ENCODE measurements at regions not wholly inside any gene's neighbourhood (a gene's known extent, or its start where the extent isn't known, plus 50 kb on each side); places are given as distances from the start of the nearest gene placed in this dataset.
"Not testable (repeated sequence)": the region's sequence is repeated elsewhere in the genome, so short reads cannot be mapped to it uniquely, and the experiment has no call there.

DNA sequence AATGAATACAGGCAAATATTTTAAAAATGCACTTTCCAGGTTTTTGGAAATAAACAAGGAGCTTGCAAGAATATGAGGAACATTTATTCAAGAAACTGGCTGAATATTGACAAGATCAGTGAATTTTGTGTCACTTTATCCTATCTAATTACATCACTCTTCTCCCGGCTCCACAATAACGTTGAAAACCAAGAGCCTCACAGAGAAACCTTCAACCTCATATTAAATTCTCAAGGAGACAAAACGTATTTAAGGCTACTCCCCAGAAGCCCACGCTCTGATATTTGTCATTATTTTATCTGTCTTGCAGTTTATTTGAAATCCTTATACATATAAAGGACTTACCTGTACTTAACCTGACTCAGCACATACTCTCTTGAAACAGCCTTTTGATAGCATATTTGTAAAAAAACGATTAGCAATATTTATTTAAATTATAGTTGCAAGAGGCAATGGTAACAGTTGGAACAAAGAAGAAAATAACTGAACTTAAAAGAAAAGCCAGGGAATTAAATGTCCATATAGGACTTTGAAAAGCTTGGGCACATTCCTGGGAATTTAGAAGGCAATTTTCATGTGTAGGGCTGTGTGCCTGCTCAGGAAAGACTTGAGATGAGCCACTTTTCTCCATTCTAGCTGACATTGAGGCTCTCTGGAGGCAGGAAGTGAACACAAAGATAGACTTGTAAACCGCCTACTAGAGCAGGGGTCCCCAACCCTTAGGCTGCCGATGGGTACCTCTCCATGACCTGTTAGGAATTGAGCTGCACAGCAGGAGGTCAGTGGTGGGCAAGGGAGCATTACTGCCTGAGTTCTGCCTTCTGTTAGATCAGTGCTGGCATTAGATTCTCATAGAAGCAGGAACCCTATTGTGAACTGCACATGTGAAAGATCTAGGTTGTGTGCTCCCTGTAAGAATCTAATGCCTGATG, 636.4 kb downstream of the SLC16A7 start:
- Histone ChIP-seq H3K9me3 (ENCODE audit: insufficient read depth, low read length) (no peaks in the 10 kb centered on the region), H3K79me2 (ENCODE audit: insufficient read depth, low read length) (no peaks in the 10 kb centered on the region), H3K4me2 (ENCODE audit: low read depth, low read length, poor library complexity, severe bottlenecking) (no peak overlapping the region), H3K27ac (ENCODE audit: low read depth, low read length) (no peak overlapping the region), H2AFZ (ENCODE audit: low read depth, low read length, severe bottlenecking) (no peak overlapping the region), H3K9me2 (replicated peaks; ENCODE audit: insufficient read depth, low read length) (no peaks in the 10 kb centered on the region), H3K27me3 (ENCODE audit: low read length) (no peaks in the 10 kb centered on the region), H3K36me3 (ENCODE audit: low read length) (no peaks in the 10 kb centered on the region), H3K4me3 (ENCODE audit: insufficient read depth, low read length, poor library complexity, severe bottlenecking) (no peak overlapping the region), H3F3A (ENCODE audit: insufficient read depth) (no peaks in the 10 kb centered on the region), H4K20me1 (ENCODE audit: low read depth, low read length) (no peaks in the 10 kb centered on the region), H3K9ac (ENCODE audit: low read length) (no peak overlapping the region)
- TF ChIP-seq EZH2phosphoT487 (conservative IDR thresholded peaks at IDR 0.05; ENCODE audit: low read length) = no peak
- TF ChIP-seq, protein P1, sequence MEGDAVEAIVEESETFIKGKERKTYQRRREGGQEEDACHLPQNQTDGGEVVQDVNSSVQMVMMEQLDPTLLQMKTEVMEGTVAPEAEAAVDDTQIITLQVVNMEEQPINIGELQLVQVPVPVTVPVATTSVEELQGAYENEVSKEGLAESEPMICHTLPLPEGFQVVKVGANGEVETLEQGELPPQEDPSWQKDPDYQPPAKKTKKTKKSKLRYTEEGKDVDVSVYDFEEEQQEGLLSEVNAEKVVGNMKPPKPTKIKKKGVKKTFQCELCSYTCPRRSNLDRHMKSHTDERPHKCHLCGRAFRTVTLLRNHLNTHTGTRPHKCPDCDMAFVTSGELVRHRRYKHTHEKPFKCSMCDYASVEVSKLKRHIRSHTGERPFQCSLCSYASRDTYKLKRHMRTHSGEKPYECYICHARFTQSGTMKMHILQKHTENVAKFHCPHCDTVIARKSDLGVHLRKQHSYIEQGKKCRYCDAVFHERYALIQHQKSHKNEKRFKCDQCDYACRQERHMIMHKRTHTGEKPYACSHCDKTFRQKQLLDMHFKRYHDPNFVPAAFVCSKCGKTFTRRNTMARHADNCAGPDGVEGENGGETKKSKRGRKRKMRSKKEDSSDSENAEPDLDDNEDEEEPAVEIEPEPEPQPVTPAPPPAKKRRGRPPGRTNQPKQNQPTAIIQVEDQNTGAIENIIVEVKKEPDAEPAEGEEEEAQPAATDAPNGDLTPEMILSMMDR (IDR thresholded peaks at IDR 0.05; ENCODE audit: insufficient read depth, low read length, poor library complexity, severe bottlenecking) = no peak

DNA sequence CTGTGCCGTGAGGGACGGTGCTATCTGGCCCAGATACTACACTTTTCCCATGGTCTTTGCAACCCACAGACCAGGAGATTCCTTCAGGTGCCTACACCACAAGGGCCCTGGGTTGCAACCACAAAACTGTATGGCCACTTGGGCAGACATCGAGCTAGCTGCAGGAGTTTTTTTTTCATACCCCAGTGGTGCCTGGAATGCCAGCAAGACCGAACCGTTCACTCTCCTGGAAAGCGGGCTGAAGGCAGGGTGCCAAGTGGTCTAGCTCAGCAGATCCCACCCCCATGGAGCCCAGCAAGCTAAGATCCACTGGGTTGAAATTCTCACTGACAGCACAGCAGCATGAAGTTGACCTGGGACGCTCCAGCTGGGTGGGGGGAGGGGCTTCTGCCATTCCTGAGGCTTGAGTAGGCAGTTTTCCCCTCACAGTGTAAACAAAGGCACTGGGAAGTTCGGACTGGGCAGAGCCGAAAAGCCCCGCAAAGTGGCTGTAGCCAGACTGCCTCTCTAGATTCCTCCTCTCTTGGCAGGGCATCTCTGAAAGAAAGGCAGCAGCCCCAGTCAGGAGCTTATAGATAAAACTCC, 638.9 kb downstream of the SLC16A7 start:
- H3K4me2 ChIP-seq (ENCODE audit: low read depth, low read length, poor library complexity, severe bottlenecking); H3K9me2 ChIP-seq (replicated peaks; ENCODE audit: insufficient read depth, low read length); H3K79me2 ChIP-seq (ENCODE audit: insufficient read depth, low read length); H4K20me1 ChIP-seq (ENCODE audit: low read depth, low read length); H3K36me3 ChIP-seq (ENCODE audit: low read length); H3K9ac ChIP-seq (ENCODE audit: low read length); H3K27ac ChIP-seq (ENCODE audit: low read depth, low read length); H2AFZ ChIP-seq (ENCODE audit: low read depth, low read length, severe bottlenecking); H3K9me3 ChIP-seq (ENCODE audit: insufficient read depth, low read length); H3K27me3 ChIP-seq (ENCODE audit: low read length); H3F3A ChIP-seq (ENCODE audit: insufficient read depth); H3K4me3 ChIP-seq (ENCODE audit: insufficient read depth, low read length, poor library complexity, severe bottlenecking): not testable (repeated sequence)

DNA sequence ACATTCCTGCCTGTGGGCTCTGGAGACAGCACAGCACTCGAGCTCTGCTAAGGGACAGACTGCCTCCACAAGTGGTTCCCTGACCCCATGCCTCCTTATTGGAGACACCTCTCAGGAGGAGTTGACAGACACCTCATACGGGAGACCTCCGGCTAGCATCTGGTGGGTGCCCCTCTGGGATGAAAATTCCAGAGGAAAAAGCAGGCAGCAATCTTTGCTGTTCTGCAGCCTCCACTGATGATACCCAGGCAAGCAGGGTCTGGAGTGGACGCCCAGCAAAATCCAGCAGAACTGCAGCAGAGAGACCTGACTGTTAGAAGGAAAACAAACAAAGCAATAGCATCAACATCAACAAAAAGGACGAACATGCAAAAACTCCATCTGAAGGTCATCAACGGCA, 639.4 kb downstream of the SLC16A7 start:
- Histone ChIP-seq H3K27ac (ENCODE audit: low read depth, low read length) (no peak overlapping the region), H3K79me2 (ENCODE audit: insufficient read depth, low read length) (no peaks in the 10 kb centered on the region), H4K20me1 (ENCODE audit: low read depth, low read length) (no peaks in the 10 kb centered on the region), H3K4me3 (ENCODE audit: insufficient read depth, low read length, poor library complexity, severe bottlenecking) (no peak overlapping the region), H3K9me2 (replicated peaks; ENCODE audit: insufficient read depth, low read length) (no peaks in the 10 kb centered on the region), H3K4me2 (ENCODE audit: low read depth, low read length, poor library complexity, severe bottlenecking) (no peak overlapping the region), H3K9me3 (ENCODE audit: insufficient read depth, low read length) (no peaks in the 10 kb centered on the region), H3K36me3 (ENCODE audit: low read length) (no peaks in the 10 kb centered on the region), H3K27me3 (ENCODE audit: low read length) (no peaks in the 10 kb centered on the region), H3F3A (ENCODE audit: insufficient read depth) (no peaks in the 10 kb centered on the region), H3K9ac (ENCODE audit: low read length) (no peak overlapping the region), H2AFZ (ENCODE audit: low read depth, low read length, severe bottlenecking) (no peak overlapping the region)
- TF ChIP-seq, protein P1 (IDR thresholded peaks at IDR 0.05; ENCODE audit: insufficient read depth, low read length, poor library complexity, severe bottlenecking) = no peak
- no peak for TF ChIP-seq EZH2phosphoT487 (conservative IDR thresholded peaks at IDR 0.05; ENCODE audit: low read length)

DNA sequence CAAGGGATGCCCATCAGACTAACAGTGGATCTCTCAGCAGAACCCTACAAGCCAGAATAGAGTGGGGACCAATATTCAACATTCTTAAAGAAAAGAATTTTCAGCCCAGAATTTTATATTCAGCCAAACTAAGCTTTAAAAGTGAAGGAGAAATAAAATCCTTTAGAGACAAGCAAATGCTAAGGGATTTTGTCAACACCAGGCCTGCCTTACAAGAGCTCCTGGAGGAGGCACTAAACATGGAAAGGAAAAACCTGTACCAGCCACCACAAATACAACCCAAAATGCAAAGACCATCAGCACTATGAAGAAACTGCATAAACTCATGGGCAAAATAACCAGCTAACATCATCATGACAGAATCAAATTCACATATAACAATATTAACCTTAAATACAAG, 640.6 kb downstream of the SLC16A7 start:
- H3F3A ChIP-seq (ENCODE audit: insufficient read depth); H3K4me2 ChIP-seq (ENCODE audit: low read depth, low read length, poor library complexity, severe bottlenecking); H4K20me1 ChIP-seq (ENCODE audit: low read depth, low read length); H3K79me2 ChIP-seq (ENCODE audit: insufficient read depth, low read length); H3K36me3 ChIP-seq (ENCODE audit: low read length); H3K27me3 ChIP-seq (ENCODE audit: low read length); H3K9me3 ChIP-seq (ENCODE audit: insufficient read depth, low read length); H3K9ac ChIP-seq (ENCODE audit: low read length); H2AFZ ChIP-seq (ENCODE audit: low read depth, low read length, severe bottlenecking); H3K9me2 ChIP-seq (replicated peaks; ENCODE audit: insufficient read depth, low read length); H3K4me3 ChIP-seq (ENCODE audit: insufficient read depth, low read length, poor library complexity, severe bottlenecking); H3K27ac ChIP-seq (ENCODE audit: low read depth, low read length): not testable (repeated sequence)
